H1 (cell line): ENCODE measurements at regions not wholly inside any gene's neighbourhood (a gene's known extent, or its start where the extent isn't known, plus 50 kb on each side); places are given as distances from the start of the nearest gene placed in this dataset.

Source experiments
- CTCF ChIA-PET: fragments of 300-600 bp; sonication (Branson Sonifier 250); formaldehyde crosslinking; loops from one replicate; lab custom pipeline; 2021; ENCODE audit not compliant: partially characterized antibody; lab: Charles Lee
- POLR2A ChIA-PET: fragments of 300-600 bp; sonication (Branson Sonifier 250); formaldehyde crosslinking; loops from one replicate; lab custom pipeline; 2021; ENCODE audit warnings: inconsistent platforms; ENCODE audit not compliant: partially characterized antibody; lab: Charles Lee
- DNase-seq, 2 experiments: peaks; one replicate each; pipeline versions ENCODE4 v3.0.0 to v3.0.0-alpha.2; 2010 to 2022; ENCODE audit warnings: low spot score in 2 of 2, low read depth in 1 of 2, mixed read lengths in 1 of 2
- FAIRE-seq: peaks from 2 replicates; lab custom pipeline; 2011; peaks lifted over from hg19 to GRCh38; lab: Jason Lieb, UNC
- H2AFZ ChIP-seq: 2 replicates; pipeline ENCODE4 v1.8.1; 2012; ENCODE audit warnings: low read length, inconsistent platforms
- H2AK5ac ChIP-seq: 2 replicates; pipeline ENCODE4 v1.6.1; 2013; ENCODE audit warnings: low read depth, low read length
- H2BK120ac ChIP-seq: replicated peaks from 2 replicates; pipeline ENCODE3; 2013; ENCODE audit warnings: low read depth, low read length, inconsistent platforms
- H2BK12ac ChIP-seq: 2 replicates; pipeline ENCODE4 v1.6.1; 2013; ENCODE audit warnings: low read depth, low read length
- H2BK15ac ChIP-seq: 2 replicates; pipeline ENCODE4 v1.6.1; 2013; ENCODE audit warnings: low read length
- H2BK20ac ChIP-seq: 2 replicates; pipeline ENCODE4 v1.6.1; 2013; ENCODE audit warnings: low read length
- H2BK5ac ChIP-seq: 2 replicates; pipeline ENCODE4 v1.6.1; 2013; ENCODE audit warnings: low read depth, low read length
- H3K14ac ChIP-seq: 2 replicates; pipeline ENCODE4 v1.6.1; 2013; ENCODE audit warnings: inconsistent platforms; ENCODE audit not compliant: insufficient read length
- H3K18ac ChIP-seq: 2 replicates; pipeline ENCODE4 v1.6.1; 2013; ENCODE audit warnings: low read length; ENCODE audit errors: extremely low read depth
- H3K23ac ChIP-seq: 2 replicates; pipeline ENCODE4 v1.6.1; 2013; ENCODE audit warnings: inconsistent platforms; ENCODE audit not compliant: insufficient read length
- H3K23me2 ChIP-seq: 2 replicates; pipeline ENCODE4 v1.6.1; 2013; ENCODE audit warnings: low read depth, low read length
- H3K27ac ChIP-seq: 2 replicates; pipeline ENCODE4 v1.6.1; 2011; ENCODE audit warnings: low read depth, low read length, inconsistent platforms
- H3K27me3 ChIP-seq, 4 experiments: replicated peaks in 1 of 4; 1 replicate in 1 of 4; 2 replicates in 3 of 4; pipeline versions ENCODE4 v1.6.1 to v1.8.1; 2011 to 2013; ENCODE audit warnings: low read length in 3 of 4, mild to moderate bottlenecking in 3 of 4, inconsistent platforms in 2 of 4, mixed read lengths in 2 of 4, moderate library complexity in 1 of 4; ENCODE audit not compliant: control insufficient read depth in 3 of 4, insufficient read depth in 3 of 4; ENCODE audit errors: extremely low read depth in 1 of 4
- H3K36me3 ChIP-seq, 4 experiments: 2 replicates each; pipeline versions ENCODE4 v1.6.1 to v1.8.1; 2011 to 2013; ENCODE audit warnings: mild to moderate bottlenecking in 4 of 4, low read length in 3 of 4, moderate library complexity in 2 of 4, control low read depth in 1 of 4, inconsistent platforms in 1 of 4; ENCODE audit not compliant: insufficient read depth in 4 of 4, control insufficient read depth in 2 of 4
- H3K4ac ChIP-seq: replicated peaks from 2 replicates; pipeline ENCODE3; 2013; ENCODE audit warnings: low read length, low read depth, mixed read lengths, inconsistent platforms; ENCODE audit not compliant: insufficient read length
- H3K4me1 ChIP-seq, 4 experiments: replicated peaks in 1 of 4; 1 replicate in 1 of 4; 2 replicates in 3 of 4; pipeline versions ENCODE4 v1.6.1 to v1.8.1; 2011 to 2013; ENCODE audit warnings: low read length in 3 of 4, inconsistent platforms in 2 of 4, mixed read lengths in 1 of 4; ENCODE audit not compliant: insufficient read depth in 4 of 4, control insufficient read depth in 3 of 4
- H3K4me2 ChIP-seq, 2 experiments: 2 replicates each; pipeline versions ENCODE4 v1.6.1 to v1.8.1; 2011 to 2013; ENCODE audit warnings: low read depth in 2 of 2, low read length in 2 of 2, control low read depth in 1 of 2, inconsistent platforms in 1 of 2, mild to moderate bottlenecking in 1 of 2; ENCODE audit not compliant: insufficient read depth in 1 of 2
- H3K4me3 ChIP-seq, 4 experiments: fragments of 200-600, 300-600 bp in 1 of 4; sonication (generic), shearing (Covaris generic), sonication (Bioruptor Twin) in 1 of 4; 2 replicates each; pipeline versions ENCODE4 v1.5.1 to v1.8.1; 2011 to 2016; ENCODE audit warnings: low read length in 4 of 4, low read depth in 3 of 4, control low read depth in 2 of 4, inconsistent platforms in 2 of 4, mild to moderate bottlenecking in 2 of 4, mixed read lengths in 1 of 4, moderate library complexity in 1 of 4; ENCODE audit not compliant: insufficient read depth in 2 of 4; ENCODE audit errors: extremely low read depth in 1 of 4
- H3K56ac ChIP-seq: replicated peaks from 2 replicates; pipeline ENCODE3; 2013; ENCODE audit warnings: low read depth, mild to moderate bottlenecking, mixed read lengths, low read length, inconsistent platforms; ENCODE audit not compliant: insufficient read length
- H3K79me1 ChIP-seq: 2 replicates; pipeline ENCODE4 v1.6.1; 2013; ENCODE audit warnings: low read depth, low read length, control low read depth
- H3K79me2 ChIP-seq, 2 experiments: 2 replicates each; pipeline versions ENCODE4 v1.6.1 to v1.8.1; 2012 to 2013; ENCODE audit warnings: low read length in 2 of 2, mild to moderate bottlenecking in 2 of 2, inconsistent platforms in 1 of 2; ENCODE audit not compliant: insufficient read depth in 2 of 2, control insufficient read depth in 1 of 2
- H3K9ac ChIP-seq, 4 experiments: replicated peaks in 1 of 4; 1 replicate in 1 of 4; 2 replicates in 3 of 4; pipeline versions ENCODE4 v1.6.1 to v1.8.1; 2011 to 2013; ENCODE audit warnings: low read depth in 3 of 4, low read length in 3 of 4, control low read depth in 2 of 4, mild to moderate bottlenecking in 2 of 4, moderate library complexity in 2 of 4, inconsistent platforms in 1 of 4; ENCODE audit errors: extremely low read depth in 1 of 4
- H3K9me3 ChIP-seq, 2 experiments: 2 replicates each; pipeline versions ENCODE4 v1.6.1 to v1.8.1; 2012 to 2013; ENCODE audit warnings: mild to moderate bottlenecking in 2 of 2, moderate library complexity in 2 of 2, control low read depth in 1 of 2, inconsistent platforms in 1 of 2, low read depth in 1 of 2, low read length in 1 of 2, mixed read lengths in 1 of 2; ENCODE audit not compliant: insufficient read depth in 2 of 2
- H4K20me1 ChIP-seq, 2 experiments: replicated peaks in 1 of 2; 2 replicates each; pipeline versions ENCODE3 to v1.8.1; 2011 to 2013; ENCODE audit warnings: inconsistent platforms in 2 of 2, low read length in 2 of 2, mild to moderate bottlenecking in 1 of 2; ENCODE audit not compliant: insufficient read depth in 2 of 2, control insufficient read depth in 1 of 2
- H4K5ac ChIP-seq: 2 replicates; pipeline ENCODE4 v1.6.1; 2013; ENCODE audit warnings: low read length, low read depth, mixed read lengths, inconsistent platforms; ENCODE audit not compliant: insufficient read length
- H4K8ac ChIP-seq: 2 replicates; pipeline ENCODE4 v1.8.0; 2013; ENCODE audit warnings: mild to moderate bottlenecking, moderate library complexity, low read length, inconsistent platforms; ENCODE audit not compliant: insufficient read depth; ENCODE audit errors: extremely low read depth
- H4K91ac ChIP-seq: replicated peaks from 2 replicates; pipeline ENCODE3; 2013; ENCODE audit warnings: low read length, mixed read lengths, inconsistent platforms; ENCODE audit not compliant: insufficient read length
- GABPA ChIP-seq: IDR thresholded peaks from 2 replicates; pipeline ENCODE4 v1.6.1; 2011; ENCODE audit warnings: mild to moderate bottlenecking, low read length, moderate library complexity, borderline replicate concordance; ENCODE audit not compliant: insufficient read depth
- RAD21 ChIP-seq, 2 experiments: IDR thresholded peaks in 1 of 2; conservative IDR thresholded peaks in 1 of 2; 2 replicates each; pipeline ENCODE4 v1.6.1; 2011; ENCODE audit warnings: low read depth in 2 of 2, low read length in 2 of 2, improper control_type of control experiment in 1 of 2, inconsistent platforms in 1 of 2, mild to moderate bottlenecking in 1 of 2, moderate library complexity in 1 of 2
- WGBS, 2 experiments: shearing (Covaris generic) in 1 of 2; methylation state at CpG; one replicate each; pipeline versions ENCODE4 v1.1.6 to v1.1.7; 2013 to 2015; ENCODE audit warnings: low lambda C conversion rate in 2 of 2, mixed read lengths in 2 of 2, inconsistent platforms in 1 of 2, low coverage in 1 of 2, missing lambda C conversion rate in 1 of 2; ENCODE audit not compliant: insufficient replicate concordance in 2 of 2, insufficient coverage in 1 of 2, insufficient read length in 1 of 2; ENCODE audit errors: extremely low coverage in 1 of 2, missing lambda C conversion rate in 1 of 2; 5-methylcytosine and 5-hydroxymethylcytosine counted together

- Histone ChIP-seq H3K9me3 (no peaks in the 10 kb centered on the region), H3K4me2 (no peak overlapping the region), H2AFZ (peak overlapping the region; percentile 59; the same call in 1 of the 2 replicates), H2BK5ac (no peak overlapping the region), H4K20me1 (no peaks in the 10 kb centered on the region), H4K5ac (no peak overlapping the region), H3K14ac (no peak overlapping the region), H3K18ac (no peak overlapping the region), H3K23ac (no peak overlapping the region), H4K91ac (no peak overlapping the region), H3K27me3 (no peaks in the 10 kb centered on the region), H2BK20ac (no peak overlapping the region), H2AK5ac (no peak overlapping the region), H2BK15ac (no peak overlapping the region), H3K9ac (no peak overlapping the region), H3K79me2 (no peaks in the 10 kb centered on the region), H2BK120ac (no peak overlapping the region), H3K27ac (no peak overlapping the region), H2BK12ac (no peak overlapping the region), H3K23me2 (no peaks in the 10 kb centered on the region; the same call in 1 of the 2 replicates), H4K8ac (no peak overlapping the region), H3K56ac (no peak overlapping the region), H3K4ac (no peak overlapping the region), H3K36me3 (no peaks in the 10 kb centered on the region), H3K4me1 (peaks cover 0 to 6% (median 0%) of the 10 kb centered on the region in 4 experiments; a peak in 1 of 7 replicates), H3K4me3 (no peak overlapping the region), H3K79me1 (no peaks in the 10 kb centered on the region)
- peak in 1 of 2 experiments; percentile 38; a peak in 1 of 4 replicates for TF ChIP-seq RAD21 (IDR thresholded peaks at IDR 0.05 in 1 of 2, conservative IDR thresholded peaks at IDR 0.05 in 1 of 2; ENCODE audit: low read depth in 2 of 2, low read length in 2 of 2)
- no peak for TF ChIP-seq GABPA
- 74% methylated on average over 7 of the region's 7 CpGs; no CpG with 5 or more reads in 1 of the 2 experiments for WGBS, 2 experiments
- DNase-seq: no peak
- CTCF ChIA-PET: interaction anchor here (0.6 to 1.2 kb wide), 2 partner anchors 9 to 20 kb away, joined by 4 read pairs; no protein-coding TSS in a partner anchor
- POLR2A ChIA-PET: interaction anchor here (1.5 kb wide), 1 partner anchor 9 kb away, joined by 3 read pairs; no protein-coding TSS in a partner anchor
- FAIRE-seq: no peak
These were observed 153.6 kb upstream of the ARID2 start for GRCh38 chr12:45575823-45576475.
